Omental fat pad (tissue), 3 donors: ENCODE measurements at regions not wholly inside any gene's neighbourhood (a gene's known extent, or its start where the extent isn't known, plus 50 kb on each side); places are given as distances from the start of the nearest gene placed in this dataset.
A peak's percentile ranks its signal among the peaks of the same experiment; 100 is the strongest.
"Not testable (repeated sequence)": the region's sequence is repeated elsewhere in the genome, so short reads cannot be mapped to it uniquely, and the experiment has no call there.

ENCODE experiments used
- ATAC-seq: fragments of 150-250 bp; one replicate; pipeline ENCODE4 v1.9.1; 2016; ENCODE audit warnings: mild to moderate bottlenecking, moderate library complexity; ENCODE audit not compliant: low FRiP score
- DNase-seq: peaks from one replicate; pipeline ENCODE4 v3.0.0-alpha.2; 2019; ENCODE audit warnings: low spot score
- CTCF ChIP-seq, 3 donors: fragments of 450-650 bp; IDR thresholded peaks; one replicate each; pipeline ENCODE4 v1.5.1; 2016 to 2017; ENCODE audit warnings: antibody characterized with exemption in 3 of 3, mild to moderate bottlenecking in 3 of 3, moderate library complexity in 2 of 3

GRCh38 chr1:182315167-182315556 lies 76.4 kb downstream of the GLUL start:
- DNase-seq (no peak), ATAC-seq (no peak)
- no peak for TF ChIP-seq CTCF (IDR thresholded peaks at IDR 0.05)

GRCh38 chr1:182309631-182310351 lies 81.8 kb downstream of the GLUL start:
- no peak for ATAC-seq
- no peak for TF ChIP-seq CTCF (IDR thresholded peaks at IDR 0.05)

GRCh38 chr1:182308826-182309225 lies 82.8 kb downstream of the GLUL start:
- no peak for DNase-seq
- ATAC-seq = no peak
- TF ChIP-seq CTCF (IDR thresholded peaks at IDR 0.05) = no peak

More at GRCh38 chr1:182309631-182310351, 81.8 kb downstream of the GLUL start:
- no peak for DNase-seq

- not testable (repeated sequence) for DNase-seq, ATAC-seq
Observed at GRCh38 chr1:182307486-182307885, 84.1 kb downstream of the GLUL start.

- DNase-seq (no peak), ATAC-seq (no peak)
- TF ChIP-seq CTCF (IDR thresholded peaks at IDR 0.05) = no peak
Observed at GRCh38 chr1:182305861-182306260, 85.7 kb downstream of the GLUL start.

- TF ChIP-seq CTCF (IDR thresholded peaks at IDR 0.05) = no peak
- DNase-seq = no peak
- ATAC-seq = no peak
Observed at GRCh38 chr1:182304627-182305026, 87.0 kb downstream of the GLUL start.

GRCh38 chr1:182304218-182304617 lies 87.4 kb downstream of the GLUL start:
- no peak for TF ChIP-seq CTCF (IDR thresholded peaks at IDR 0.05)
- ATAC-seq = peak; percentile 14

More at GRCh38 chr1:182304218-182304617, 87.4 kb downstream of the GLUL start:
- no peak for DNase-seq
